Natural killer cell (primary cell): ENCODE measurements at regions not wholly inside any gene's neighbourhood (a gene's known extent, or its start where the extent isn't known, plus 50 kb on each side); places are given as distances from the start of the nearest gene placed in this dataset.

Experiments used
- ATAC-seq, 3 donors: fragments of 150-1000 bp in 2 of 3; fragments of 200-7000 bp in 1 of 3; cut with Tn5 transposase; 1 replicate in 1 of 3; 2 replicates in 2 of 3; pipeline ENCODE4 v1.10.0; 2021; ENCODE audit warnings: mild to moderate bottlenecking in 2 of 3, moderate library complexity in 2 of 3
- DNase-seq, 2 donors: peaks; one replicate each; pipeline versions ENCODE4 v3.0.0 to v3.0.0-alpha.2; 2013 to 2021; ENCODE audit warnings: mixed read lengths in 1 of 2
- H3K27ac ChIP-seq: one replicate; pipeline ENCODE4 v1.5.1; 2013; ENCODE audit warnings: mild to moderate bottlenecking, low read length
- H3K27me3 ChIP-seq: one replicate; pipeline ENCODE4 v1.6.1; 2013; ENCODE audit warnings: low read length; ENCODE audit not compliant: control insufficient read depth, insufficient read depth
- H3K36me3 ChIP-seq: one replicate; pipeline ENCODE4 v1.6.1; 2013; ENCODE audit warnings: low read length; ENCODE audit not compliant: control insufficient read depth, insufficient read depth
- H3K4me1 ChIP-seq: one replicate; pipeline ENCODE4 v1.6.1; 2013; ENCODE audit warnings: low read length; ENCODE audit not compliant: control insufficient read depth, insufficient read depth
- H3K4me3 ChIP-seq: one replicate; pipeline ENCODE4 v1.5.1; 2013; ENCODE audit warnings: low read length
- H3K9me3 ChIP-seq: one replicate; pipeline ENCODE4 v1.6.1; 2013; ENCODE audit warnings: low read length; ENCODE audit not compliant: control insufficient read depth, insufficient read depth
- H3K27ac Mint-ChIP-seq, 2 donors: one replicate each; pipeline ENCODE4 v1.8.0; 2022; ENCODE audit warnings: mild to moderate bottlenecking in 2 of 2, mixed read lengths in 2 of 2, moderate library complexity in 1 of 2
- H3K27me3 Mint-ChIP-seq, 2 donors: one replicate each; pipeline ENCODE4 v1.8.0; 2022; ENCODE audit warnings: low read depth in 2 of 2, mixed read lengths in 2 of 2
- H3K36me3 Mint-ChIP-seq: one replicate; pipeline ENCODE4 v1.8.0; 2022; ENCODE audit warnings: mixed read lengths
- H3K4me1 Mint-ChIP-seq, 2 donors: one replicate each; pipeline ENCODE4 v1.8.0; 2022; ENCODE audit warnings: mixed read lengths in 2 of 2
- H3K4me3 Mint-ChIP-seq: one replicate; pipeline ENCODE4 v1.8.0; 2022; ENCODE audit warnings: mild to moderate bottlenecking, moderate library complexity, mixed read lengths
- H3K9me3 Mint-ChIP-seq, 2 donors: one replicate each; pipeline ENCODE4 v1.8.0; 2022; ENCODE audit warnings: mixed read lengths in 2 of 2
- WGBS: methylation state at CpG from one replicate; pipeline ENCODE4 v1.1.7; 2013; ENCODE audit warnings: missing lambda C conversion rate; ENCODE audit not compliant: insufficient coverage; 5-methylcytosine and 5-hydroxymethylcytosine counted together
- intact Hi-C: fragments of 100-400 bp; cut with micrococcal nuclease; formaldehyde crosslinking; loops from one replicate; pipeline ENCODE4 v1.14.2; 2022
- TF ChIP-seq, protein P1 (sequence below): fragments of 200-600 bp; IDR thresholded peaks from one replicate; pipeline ENCODE4 v1.8.0; 2022; ENCODE audit warnings: antibody characterized with exemption

DNA sequence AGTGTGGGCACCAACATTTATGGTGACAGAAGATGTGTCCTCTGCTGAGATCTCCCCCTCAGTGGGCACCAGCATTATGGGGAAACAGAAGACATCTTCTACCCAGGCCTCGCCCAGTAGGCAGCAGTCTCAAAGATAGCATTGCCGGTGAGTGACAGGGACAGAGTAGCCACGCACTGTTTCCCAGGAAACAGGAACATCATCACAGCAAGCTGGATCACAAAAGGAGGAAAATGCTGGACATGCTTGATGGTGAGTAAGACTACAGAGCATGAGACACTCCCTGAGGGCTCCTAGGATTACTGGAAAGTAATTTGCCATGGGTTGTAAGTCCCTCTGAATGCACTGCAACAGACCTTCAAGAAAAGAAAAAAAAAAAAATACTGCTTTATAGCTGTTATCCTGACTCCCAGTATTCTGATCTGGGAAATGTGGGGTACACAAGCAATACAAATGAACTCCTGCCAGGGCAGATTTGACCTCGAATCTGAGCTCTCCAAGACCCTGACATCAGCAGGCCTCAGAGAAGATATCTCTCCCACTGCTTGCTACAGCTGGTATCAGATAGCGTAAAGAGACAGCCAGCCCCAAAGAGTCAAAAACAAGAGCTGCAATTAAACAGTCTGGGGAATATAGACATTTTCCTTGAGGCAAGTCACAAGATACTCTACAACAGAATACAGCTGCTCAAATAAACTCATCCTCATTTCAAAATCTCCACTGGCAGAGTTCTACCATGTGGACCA, 180.4 kb downstream of the RBM26 start:
- no peaks in the 10 kb centered on the region for H3K9me3 ChIP-seq
- H3K36me3 ChIP-seq: no peaks in the 10 kb centered on the region
- Mint-ChIP-seq H3K4me1 (no peaks in the 10 kb centered on the region), H3K27me3 (peaks cover 14 to 19% of the 10 kb centered on the region in 2 donors), H3K4me3 (no peak overlapping the region), H3K9me3 (no peaks in the 10 kb centered on the region), H3K27ac (no peak overlapping the region), H3K36me3 (no peaks in the 10 kb centered on the region)
- no peak overlapping the region for H3K27ac ChIP-seq
- ATAC-seq: no peak
- no peak overlapping the region for H3K4me3 ChIP-seq
- WGBS: 80% methylated on average over 5 of the region's 5 CpGs
- TF ChIP-seq, protein P1, sequence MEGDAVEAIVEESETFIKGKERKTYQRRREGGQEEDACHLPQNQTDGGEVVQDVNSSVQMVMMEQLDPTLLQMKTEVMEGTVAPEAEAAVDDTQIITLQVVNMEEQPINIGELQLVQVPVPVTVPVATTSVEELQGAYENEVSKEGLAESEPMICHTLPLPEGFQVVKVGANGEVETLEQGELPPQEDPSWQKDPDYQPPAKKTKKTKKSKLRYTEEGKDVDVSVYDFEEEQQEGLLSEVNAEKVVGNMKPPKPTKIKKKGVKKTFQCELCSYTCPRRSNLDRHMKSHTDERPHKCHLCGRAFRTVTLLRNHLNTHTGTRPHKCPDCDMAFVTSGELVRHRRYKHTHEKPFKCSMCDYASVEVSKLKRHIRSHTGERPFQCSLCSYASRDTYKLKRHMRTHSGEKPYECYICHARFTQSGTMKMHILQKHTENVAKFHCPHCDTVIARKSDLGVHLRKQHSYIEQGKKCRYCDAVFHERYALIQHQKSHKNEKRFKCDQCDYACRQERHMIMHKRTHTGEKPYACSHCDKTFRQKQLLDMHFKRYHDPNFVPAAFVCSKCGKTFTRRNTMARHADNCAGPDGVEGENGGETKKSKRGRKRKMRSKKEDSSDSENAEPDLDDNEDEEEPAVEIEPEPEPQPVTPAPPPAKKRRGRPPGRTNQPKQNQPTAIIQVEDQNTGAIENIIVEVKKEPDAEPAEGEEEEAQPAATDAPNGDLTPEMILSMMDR: no peak
- H3K27me3 ChIP-seq: no peaks in the 10 kb centered on the region
- no peak for DNase-seq
- H3K4me1 ChIP-seq: no peaks in the 10 kb centered on the region
- intact Hi-C loops: no loop called here

DNA sequence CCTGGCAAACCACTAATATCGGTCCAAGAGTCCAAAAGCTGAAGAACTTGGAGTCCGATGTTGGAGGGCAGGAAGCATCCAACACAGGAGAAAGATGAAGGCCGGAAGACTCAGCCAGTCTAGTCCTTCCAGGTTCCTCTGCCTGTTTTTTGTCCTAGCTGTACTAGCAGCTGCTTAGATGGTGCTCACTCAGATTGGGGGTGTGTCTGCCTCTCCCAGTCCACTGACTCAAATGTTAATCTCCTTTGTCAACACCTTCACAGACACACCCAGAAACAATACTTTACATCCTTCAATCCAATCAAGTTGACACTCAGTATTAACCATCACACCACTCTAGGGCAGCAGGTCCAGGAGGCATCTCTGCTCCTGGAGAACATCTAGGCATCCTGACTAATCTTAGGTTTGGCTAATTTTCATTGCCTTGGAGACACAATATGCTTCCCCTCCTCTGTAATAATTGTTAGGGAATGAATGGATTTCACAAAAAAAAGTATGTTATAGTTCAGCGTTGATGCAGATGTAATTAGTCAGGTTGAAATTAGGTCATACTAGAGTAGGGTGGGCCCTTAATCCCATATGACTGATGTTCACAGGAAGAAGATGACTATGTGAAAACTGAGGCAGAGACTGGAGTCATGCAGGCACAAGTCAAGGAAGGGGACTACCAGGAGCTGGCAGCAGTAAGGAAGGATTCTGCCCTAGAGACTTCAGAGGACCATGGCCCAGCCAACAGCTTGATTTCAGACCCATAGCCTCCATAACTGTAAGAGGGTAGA, 183.4 kb downstream of the RBM26 start:
- Histone ChIP-seq H3K4me3 (no peak overlapping the region), H3K4me1 (no peaks in the 10 kb centered on the region), H3K27me3 (no peaks in the 10 kb centered on the region), H3K27ac (no peak overlapping the region), H3K9me3 (no peaks in the 10 kb centered on the region), H3K36me3 (no peaks in the 10 kb centered on the region)
- WGBS: 72% methylated on average over 4 of the region's 4 CpGs
- Mint-ChIP-seq H3K9me3 (no peaks in the 10 kb centered on the region), H3K27me3 (peaks cover 14 to 19% of the 10 kb centered on the region in 2 donors), H3K36me3 (no peaks in the 10 kb centered on the region), H3K27ac (no peak overlapping the region), H3K4me3 (no peak overlapping the region), H3K4me1 (no peaks in the 10 kb centered on the region)
- intact Hi-C loops: no loop called here
- DNase-seq (no peak), ATAC-seq (no peak)
- TF ChIP-seq, protein P1: no peak

DNA sequence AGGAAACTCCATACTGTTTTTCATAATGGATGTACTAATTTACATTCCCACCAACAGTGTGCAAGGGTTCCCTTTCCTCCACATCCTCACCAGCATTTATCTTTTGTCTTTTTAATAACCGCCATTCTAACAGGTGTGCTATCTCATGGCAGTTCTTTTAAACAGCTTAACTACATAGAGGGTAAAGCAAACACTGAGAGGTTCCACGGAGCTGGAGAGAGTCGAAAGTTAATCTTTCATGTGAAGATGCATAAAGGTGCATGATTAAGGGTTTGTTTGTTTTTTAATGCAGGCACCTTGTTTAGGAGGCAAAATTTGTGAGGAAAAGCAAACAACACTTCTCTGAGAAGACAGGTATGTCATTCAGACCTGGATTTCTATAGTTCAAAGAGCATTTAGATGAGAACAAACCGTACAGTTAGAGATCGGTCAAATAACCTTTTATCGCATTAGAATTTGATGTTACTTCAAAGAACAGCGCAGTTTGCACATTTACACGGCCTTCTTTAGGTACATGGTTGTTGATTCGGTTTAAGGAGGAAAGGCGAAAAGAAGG, 193.9 kb downstream of the RBM26 start:
- H3K27ac Mint-ChIP-seq: no peak overlapping the region
- H3K9me3 Mint-ChIP-seq: no peaks in the 10 kb centered on the region
- TF ChIP-seq, protein P1: no peak
- 87% methylated on average over 8 of the region's 10 CpGs for WGBS
- intact Hi-C loops: no loop called here
- Histone ChIP-seq H3K36me3 (no peaks in the 10 kb centered on the region), H3K27me3 (no peaks in the 10 kb centered on the region), H3K4me3 (no peak overlapping the region), H3K27ac (no peak overlapping the region), H3K9me3 (no peaks in the 10 kb centered on the region), H3K4me1 (no peaks in the 10 kb centered on the region)
- H3K4me3 Mint-ChIP-seq: no peak overlapping the region
- no peak for ATAC-seq
- H3K36me3 Mint-ChIP-seq: peaks cover 10% of the 10 kb centered on the region
- H3K4me1 Mint-ChIP-seq: no peaks in the 10 kb centered on the region
- H3K27me3 Mint-ChIP-seq: peaks cover 13 to 24% of the 10 kb centered on the region in 2 donors
- no peak for DNase-seq
